Vagina (tissue), 2 donors: ENCODE measurements at regions not wholly inside any gene's neighbourhood (a gene's known extent, or its start where the extent isn't known, plus 50 kb on each side); places are given as distances from the start of the nearest gene placed in this dataset.

Source experiments
- CTCF ChIP-seq, 3 experiments: fragments of 450-650 bp in 2 of 3; fragments of 200-600 bp in 1 of 3; sonication (generic) in 1 of 3; IDR thresholded peaks; one replicate each; pipeline ENCODE4 v1.5.1; 2017 to 2019; ENCODE audit warnings: antibody characterized with exemption in 3 of 3, mild to moderate bottlenecking in 2 of 3, moderate library complexity in 2 of 3
- POLR2AphosphoS5 ChIP-seq, 2 donors: sonication (generic); formaldehyde crosslinking; IDR thresholded peaks; one replicate each; pipeline ENCODE4 v1.9.0; 2017; ENCODE audit warnings: antibody characterized with exemption in 2 of 2, mild to moderate bottlenecking in 2 of 2, low read depth in 1 of 2; ENCODE audit not compliant: insufficient read depth in 1 of 2

- TF ChIP-seq CTCF (IDR thresholded peaks at IDR 0.05): no peak
- TF ChIP-seq POLR2AphosphoS5 (IDR thresholded peaks at IDR 0.05; ENCODE audit: insufficient read depth in 1 of 2, low read depth in 1 of 2): no peak
Measured at GRCh38 chr10:84837877-84838276, 509.5 kb downstream of the CCSER2 start.
